ENCODE measurements at regions not wholly inside any gene's neighbourhood (a gene's known extent, or its start where the extent isn't known, plus 50 kb on each side); places are given as distances from the start of the nearest gene placed in this dataset.

DNA sequence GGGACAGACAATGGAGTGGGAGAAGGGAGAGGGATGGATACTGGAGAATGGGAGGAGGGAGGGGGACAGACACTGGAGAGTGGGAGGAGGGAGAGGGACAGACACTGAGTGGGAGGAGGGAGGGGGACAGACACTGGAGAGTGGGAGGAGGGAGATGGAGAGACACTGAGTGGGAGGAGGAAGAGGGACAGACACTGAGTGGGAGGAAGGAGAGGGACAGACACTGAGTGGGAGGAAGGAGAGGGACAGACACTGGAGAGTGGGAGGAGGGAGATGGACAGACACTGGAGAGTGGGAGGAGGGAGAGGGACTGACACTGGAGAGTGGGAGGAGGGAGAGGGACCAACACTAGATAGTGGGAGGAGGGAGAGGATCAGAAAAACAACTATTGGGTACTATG is 426.7 kb upstream of the PMFBP1 start:
- TF ChIP-seq, protein P1, sequence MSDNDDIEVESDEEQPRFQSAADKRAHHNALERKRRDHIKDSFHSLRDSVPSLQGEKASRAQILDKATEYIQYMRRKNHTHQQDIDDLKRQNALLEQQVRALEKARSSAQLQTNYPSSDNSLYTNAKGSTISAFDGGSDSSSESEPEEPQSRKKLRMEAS (IDR thresholded peaks at IDR 0.05) = no peak
- no peak for TF ChIP-seq EP300 (IDR thresholded peaks at IDR 0.05; ENCODE audit: borderline replicate concordance)
- TF ChIP-seq TCF12 (IDR thresholded peaks at IDR 0.05; ENCODE audit: low read depth) = no peak
- TF ChIP-seq, protein P2, sequence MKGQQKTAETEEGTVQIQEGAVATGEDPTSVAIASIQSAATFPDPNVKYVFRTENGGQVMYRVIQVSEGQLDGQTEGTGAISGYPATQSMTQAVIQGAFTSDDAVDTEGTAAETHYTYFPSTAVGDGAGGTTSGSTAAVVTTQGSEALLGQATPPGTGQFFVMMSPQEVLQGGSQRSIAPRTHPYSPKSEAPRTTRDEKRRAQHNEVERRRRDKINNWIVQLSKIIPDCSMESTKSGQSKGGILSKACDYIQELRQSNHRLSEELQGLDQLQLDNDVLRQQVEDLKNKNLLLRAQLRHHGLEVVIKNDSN (IDR thresholded peaks at IDR 0.05) = no peak
- TF ChIP-seq, protein P3, sequence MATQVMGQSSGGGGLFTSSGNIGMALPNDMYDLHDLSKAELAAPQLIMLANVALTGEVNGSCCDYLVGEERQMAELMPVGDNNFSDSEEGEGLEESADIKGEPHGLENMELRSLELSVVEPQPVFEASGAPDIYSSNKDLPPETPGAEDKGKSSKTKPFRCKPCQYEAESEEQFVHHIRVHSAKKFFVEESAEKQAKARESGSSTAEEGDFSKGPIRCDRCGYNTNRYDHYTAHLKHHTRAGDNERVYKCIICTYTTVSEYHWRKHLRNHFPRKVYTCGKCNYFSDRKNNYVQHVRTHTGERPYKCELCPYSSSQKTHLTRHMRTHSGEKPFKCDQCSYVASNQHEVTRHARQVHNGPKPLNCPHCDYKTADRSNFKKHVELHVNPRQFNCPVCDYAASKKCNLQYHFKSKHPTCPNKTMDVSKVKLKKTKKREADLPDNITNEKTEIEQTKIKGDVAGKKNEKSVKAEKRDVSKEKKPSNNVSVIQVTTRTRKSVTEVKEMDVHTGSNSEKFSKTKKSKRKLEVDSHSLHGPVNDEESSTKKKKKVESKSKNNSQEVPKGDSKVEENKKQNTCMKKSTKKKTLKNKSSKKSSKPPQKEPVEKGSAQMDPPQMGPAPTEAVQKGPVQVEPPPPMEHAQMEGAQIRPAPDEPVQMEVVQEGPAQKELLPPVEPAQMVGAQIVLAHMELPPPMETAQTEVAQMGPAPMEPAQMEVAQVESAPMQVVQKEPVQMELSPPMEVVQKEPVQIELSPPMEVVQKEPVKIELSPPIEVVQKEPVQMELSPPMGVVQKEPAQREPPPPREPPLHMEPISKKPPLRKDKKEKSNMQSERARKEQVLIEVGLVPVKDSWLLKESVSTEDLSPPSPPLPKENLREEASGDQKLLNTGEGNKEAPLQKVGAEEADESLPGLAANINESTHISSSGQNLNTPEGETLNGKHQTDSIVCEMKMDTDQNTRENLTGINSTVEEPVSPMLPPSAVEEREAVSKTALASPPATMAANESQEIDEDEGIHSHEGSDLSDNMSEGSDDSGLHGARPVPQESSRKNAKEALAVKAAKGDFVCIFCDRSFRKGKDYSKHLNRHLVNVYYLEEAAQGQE (IDR thresholded peaks at IDR 0.05; ENCODE audit: low read depth) = no peak
- TF ChIP-seq RAD21 (IDR thresholded peaks at IDR 0.05; ENCODE audit: low read depth) = no peak
- TF ChIP-seq CEBPB (IDR thresholded peaks at IDR 0.05) = no peak
- TF ChIP-seq CREB1 (IDR thresholded peaks at IDR 0.05; ENCODE audit: low read depth) = no peak
- TF ChIP-seq EGR1 (IDR thresholded peaks at IDR 0.05) = no peak
- TF ChIP-seq YY1 (IDR thresholded peaks at IDR 0.05; ENCODE audit: low read depth) = no peak
